Endothelial cell of umbilical vein (primary cell): ENCODE measurements at regions not wholly inside any gene's neighbourhood (a gene's known extent, or its start where the extent isn't known, plus 50 kb on each side); places are given as distances from the start of the nearest gene placed in this dataset.

Source experiments
- BruUV-seq: library from RNA; stranded (reverse); fragments of 400-500 nt; replicated peaks from 2 replicates; lab custom pipeline; 2021; lab: Mats Ljungman, UMichigan
- CTCF ChIA-PET: fragments of 300-600, 350-600 bp; sonication (Branson Sonifier 250); formaldehyde crosslinking; loops from one replicate; lab custom pipeline; 2021; ENCODE audit warnings: antibody characterized with exemption, inconsistent platforms; lab: Charles Lee
- POLR2A ChIA-PET: fragments of 300-600, 350-600 bp; sonication (Branson Sonifier 250); formaldehyde crosslinking; loops from one replicate; lab custom pipeline; 2021; ENCODE audit warnings: antibody characterized with exemption, inconsistent platforms; lab: Charles Lee
- DNase-seq: peaks from one replicate; pipeline ENCODE4 v3.0.0-alpha.2; 2011; ENCODE audit warnings: low read depth, low spot score
- FAIRE-seq: peaks from 2 replicates; lab custom pipeline; 2011; peaks lifted over from hg19 to GRCh38; lab: Jason Lieb, UNC
- H2AFZ ChIP-seq: 2 replicates; pipeline ENCODE4 v1.6.0; 2012; ENCODE audit warnings: low read depth, low read length, control low read depth, inconsistent platforms
- H3K27ac ChIP-seq: 2 replicates; pipeline ENCODE4 v1.5.1; 2011; ENCODE audit warnings: low read depth, mild to moderate bottlenecking, control low read depth, low read length, moderate library complexity; ENCODE audit not compliant: insufficient read depth
- H3K27me3 ChIP-seq, 2 experiments: 2 replicates each; pipeline versions ENCODE4 v1.6.0 to v1.6.1; 2011; ENCODE audit warnings: low read length in 2 of 2, mixed read lengths in 1 of 2; ENCODE audit not compliant: control insufficient read depth in 2 of 2, insufficient read depth in 2 of 2
- H3K36me3 ChIP-seq, 2 experiments: 2 replicates in 1 of 2; 3 replicates in 1 of 2; pipeline ENCODE4 v1.5.1; 2011; ENCODE audit warnings: low read length in 2 of 2, mild to moderate bottlenecking in 1 of 2, moderate library complexity in 1 of 2; ENCODE audit not compliant: control insufficient read depth in 2 of 2, insufficient read depth in 2 of 2; ENCODE audit errors: extremely low read depth in 1 of 2
- H3K4me1 ChIP-seq: 3 replicates; pipeline ENCODE4 v1.5.1; 2011; ENCODE audit warnings: mild to moderate bottlenecking, low read length; ENCODE audit not compliant: control insufficient read depth, insufficient read depth; ENCODE audit errors: extremely low read depth
- H3K4me2 ChIP-seq: 2 replicates; pipeline ENCODE4 v1.6.1; 2011; ENCODE audit warnings: low read length, control low read depth, mixed read lengths; ENCODE audit not compliant: insufficient read depth
- H3K4me3 ChIP-seq, 3 experiments: fragments of 200-600 bp in 1 of 3; sonication (generic), shearing (Covaris generic) in 1 of 3; replicated peaks in 1 of 3; 2 replicates each; pipeline ENCODE4 v1.5.1; 2011 to 2016; ENCODE audit warnings: control low read depth in 3 of 3, low read length in 3 of 3, mild to moderate bottlenecking in 2 of 3, inconsistent platforms in 1 of 3, low read depth in 1 of 3, moderate library complexity in 1 of 3; ENCODE audit not compliant: insufficient read depth in 1 of 3
- H3K79me2 ChIP-seq: 2 replicates; pipeline ENCODE4 v1.6.0; 2012; ENCODE audit warnings: low read length, inconsistent platforms; ENCODE audit not compliant: control insufficient read depth, insufficient read depth
- H3K9ac ChIP-seq: replicated peaks from 2 replicates; pipeline ENCODE3; 2011; ENCODE audit warnings: low read length, control low read depth; ENCODE audit not compliant: insufficient read depth; ENCODE audit errors: extremely low read depth
- H3K9me1 ChIP-seq: replicated peaks from 3 replicates; pipeline ENCODE4 v1.6.0; 2011; ENCODE audit warnings: mild to moderate bottlenecking, low read length; ENCODE audit not compliant: control insufficient read depth, insufficient read depth; ENCODE audit errors: extremely low read depth
- H3K9me3 ChIP-seq: replicated peaks from 2 replicates; pipeline ENCODE4 v1.5.1; 2012; ENCODE audit warnings: low read length, inconsistent platforms; ENCODE audit not compliant: control insufficient read depth, insufficient read depth
- H4K20me1 ChIP-seq: replicated peaks from 2 replicates; pipeline ENCODE3; 2011; ENCODE audit warnings: mild to moderate bottlenecking, low read length; ENCODE audit not compliant: control insufficient read depth, insufficient read depth; ENCODE audit errors: extremely low read depth
- EZH2 ChIP-seq: IDR thresholded peaks from 2 replicates; pipeline ENCODE4 v1.6.1; 2012; ENCODE audit warnings: borderline replicate concordance, low read depth, mild to moderate bottlenecking, moderate library complexity, low read length, inconsistent platforms; ENCODE audit not compliant: severe bottlenecking
- FOS ChIP-seq: IDR thresholded peaks from 2 replicates; pipeline ENCODE4 v1.6.1; 2011; ENCODE audit warnings: mild to moderate bottlenecking, low read length, moderate library complexity, borderline replicate concordance; ENCODE audit not compliant: insufficient read depth
- MAX ChIP-seq: IDR thresholded peaks from 2 replicates; pipeline ENCODE4 v1.6.1; 2011; ENCODE audit not compliant: insufficient read depth, insufficient read length
- MYC ChIP-seq: IDR thresholded peaks from one replicate; pipeline ENCODE4 v1.6.1; 2011; ENCODE audit warnings: mild to moderate bottlenecking, low read depth, low read length
- POLR2A ChIP-seq: IDR thresholded peaks from 2 replicates; pipeline ENCODE4 v1.6.1; 2012; ENCODE audit warnings: low read depth, mild to moderate bottlenecking, control low read depth, low read length
- POLR2AphosphoS5 ChIP-seq: IDR thresholded peaks from 2 replicates; pipeline ENCODE4 v1.6.1; 2012; ENCODE audit warnings: low read depth, mild to moderate bottlenecking, control low read depth, low read length, moderate library complexity; ENCODE audit not compliant: insufficient read depth
- dilution Hi-C: fragments of 300-500 bp; cut with MboI; formaldehyde crosslinking; loops from one replicate; pipeline ENCODE4 v1.15.0; 2019; ENCODE audit warnings: low sequenced_read_pairs; ENCODE audit not compliant: extremely low pct_ligation_motif_present
- intact Hi-C: fragments of 100-400 bp; cut with micrococcal nuclease; formaldehyde crosslinking; loops from one replicate; pipeline ENCODE4 v1.10.0; 2022

- ChIA-PET POLR2A (no interaction called here), CTCF (no interaction called here)
- Histone ChIP-seq H3K9ac (no peak overlapping the region), H3K79me2 (no peaks in the 10 kb centered on the region), H3K9me3 (no peaks in the 10 kb centered on the region), H3K9me1 (no peaks in the 10 kb centered on the region), H3K4me2 (no peak overlapping the region), H3K4me1 (no peaks in the 10 kb centered on the region), H3K36me3 (no peaks in the 10 kb centered on the region), H2AFZ (no peak overlapping the region), H3K4me3 (no peak overlapping the region), H3K27me3 (no peaks in the 10 kb centered on the region), H4K20me1 (no peaks in the 10 kb centered on the region), H3K27ac (no peak overlapping the region)
- DNase-seq (no peak), FAIRE-seq (no peak)
- dilution Hi-C loops: no loop called here
- intact Hi-C loops: no loop called here
- no TSS peak for BruUV-seq
- no peak for TF ChIP-seq EZH2
- TF ChIP-seq MAX: no peak
- TF ChIP-seq FOS: no peak
- no peak for TF ChIP-seq POLR2A
Measured at GRCh38 chr12:82242729-82243128, 115.5 kb downstream of the CCDC59 start.

GRCh38 chr12:82225871-82226270 lies 132.3 kb downstream of the CCDC59 start:
- no peak for DNase-seq
- TF ChIP-seq POLR2AphosphoS5 (no peak), MYC (no peak), FOS (no peak)
- Histone ChIP-seq H3K27me3 (no peaks in the 10 kb centered on the region), H3K4me2 (no peak overlapping the region), H3K9me1 (no peaks in the 10 kb centered on the region), H4K20me1 (no peaks in the 10 kb centered on the region), H3K4me1 (no peaks in the 10 kb centered on the region), H3K4me3 (no peak overlapping the region), H3K9me3 (peaks cover 2% of the 10 kb centered on the region), H3K27ac (no peak overlapping the region), H3K9ac (no peak overlapping the region), H3K36me3 (no peaks in the 10 kb centered on the region), H2AFZ (no peak overlapping the region), H3K79me2 (no peaks in the 10 kb centered on the region)
- intact Hi-C loops (no loop called here), dilution Hi-C loops (no loop called here)
- BruUV-seq: no TSS peak
- no peak for FAIRE-seq
- POLR2A ChIA-PET: no interaction called here
- CTCF ChIA-PET: no interaction called here
